Skeletal muscle tissue (tissue), 3 donors: ENCODE measurements at regions not wholly inside any gene's neighbourhood (a gene's known extent, or its start where the extent isn't known, plus 50 kb on each side); places are given as distances from the start of the nearest gene placed in this dataset.
A peak's percentile ranks its signal among the peaks of the same experiment; 100 is the strongest.

Experiments
- H3K27ac ChIP-seq: one replicate; pipeline ENCODE4 v1.7.0; 2013; ENCODE audit warnings: mild to moderate bottlenecking, low read depth, low read length, inconsistent platforms
- H3K27me3 ChIP-seq, 3 donors: one replicate each; pipeline ENCODE4 v1.7.0; 2013; ENCODE audit warnings: low read length in 3 of 3; ENCODE audit not compliant: control insufficient read depth in 3 of 3, insufficient read depth in 3 of 3
- H3K36me3 ChIP-seq, 3 donors: one replicate each; pipeline ENCODE4 v1.7.0; 2013; ENCODE audit warnings: low read length in 3 of 3; ENCODE audit not compliant: control insufficient read depth in 3 of 3, insufficient read depth in 3 of 3
- H3K4me1 ChIP-seq, 3 donors: one replicate each; pipeline ENCODE4 v1.7.0; 2013; ENCODE audit warnings: low read length in 3 of 3, mild to moderate bottlenecking in 3 of 3; ENCODE audit not compliant: control insufficient read depth in 3 of 3, insufficient read depth in 3 of 3
- H3K4me3 ChIP-seq, 3 donors: one replicate each; pipeline ENCODE4 v1.7.0; 2013; ENCODE audit warnings: low read length in 3 of 3
- H3K9ac ChIP-seq, 3 donors: one replicate each; pipeline ENCODE4 v1.7.0; 2013; ENCODE audit warnings: low read length in 3 of 3, mild to moderate bottlenecking in 3 of 3, moderate library complexity in 2 of 3, low read depth in 1 of 3
- H3K9me3 ChIP-seq, 3 donors: one replicate each; pipeline ENCODE4 v1.7.0; 2013; ENCODE audit warnings: low read length in 3 of 3; ENCODE audit not compliant: control insufficient read depth in 3 of 3
- donor health status: Osteomylitis.

DNA sequence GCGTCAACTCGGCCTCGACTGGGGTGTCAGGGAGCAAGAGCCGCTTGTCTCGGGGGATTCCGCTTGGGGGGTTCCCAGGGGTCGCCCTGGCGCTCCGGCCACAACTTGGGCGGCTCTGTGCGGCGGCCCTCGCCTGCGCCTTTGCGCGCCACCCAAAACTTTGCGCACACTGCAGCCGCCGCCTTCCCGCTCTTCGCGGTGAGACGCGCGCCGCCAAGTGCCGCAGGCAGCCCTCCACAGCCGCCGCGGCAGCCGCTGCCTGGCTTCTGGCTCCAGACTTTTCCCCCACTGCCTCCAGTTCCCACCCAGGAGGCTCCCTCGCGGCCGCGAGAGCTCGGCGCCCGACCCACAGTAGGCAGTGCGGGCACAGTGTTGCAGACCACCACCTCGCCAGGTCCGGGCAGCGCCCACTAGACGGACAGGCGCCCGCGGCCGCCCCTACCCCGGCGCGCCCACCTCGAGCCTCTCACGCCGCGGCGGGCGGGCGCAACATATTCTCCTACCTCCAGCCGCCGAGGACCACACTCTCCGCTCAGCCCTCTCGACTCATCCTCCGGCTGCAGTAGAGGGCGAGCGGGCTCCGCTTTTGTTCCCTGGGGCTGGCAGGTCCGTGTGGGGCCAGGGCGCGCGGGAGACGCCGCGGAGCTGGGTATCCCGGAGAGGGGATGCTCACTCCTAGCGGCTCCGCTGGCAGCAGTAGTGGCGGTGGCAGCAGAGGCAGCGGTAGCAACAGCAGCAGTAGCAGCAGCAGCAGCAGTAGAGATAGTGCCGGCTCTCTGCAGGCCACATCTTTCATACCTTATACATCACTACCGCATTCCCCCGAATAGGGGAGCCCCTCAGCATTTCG, 296.6 kb downstream of the OMA1 start:
- Histone ChIP-seq H3K27me3 (peaks cover 31 to 40% (median 40%) of the 10 kb centered on the region in 3 donors), H3K4me3 (peak overlapping the region in 2 of 3 donors; percentile 36 to 43)

GRCh38 chr1:58249388-58249736, 297.2 kb downstream of the OMA1 start:
- H3K27ac ChIP-seq = no peak overlapping the region
- H3K9ac ChIP-seq = no peak overlapping the region
- H3K36me3 ChIP-seq = no peaks in the 10 kb centered on the region
- peaks cover 7 to 24% (median 13%) of the 10 kb centered on the region in 3 donors for H3K4me1 ChIP-seq
- peak overlapping the region in 2 of 3 donors; percentile 36 to 43 for H3K4me3 ChIP-seq
- H3K9me3 ChIP-seq = no peaks in the 10 kb centered on the region
- peaks cover 31 to 42% (median 41%) of the 10 kb centered on the region in 3 donors for H3K27me3 ChIP-seq

More for the DNA sequence above, 296.6 kb downstream of the OMA1 start:
- H3K27ac ChIP-seq = no peak overlapping the region
- H3K36me3 ChIP-seq = no peaks in the 10 kb centered on the region
- H3K4me1 ChIP-seq = peaks cover 7 to 24% (median 13%) of the 10 kb centered on the region in 3 donors
- H3K9ac ChIP-seq = no peak overlapping the region
- H3K9me3 ChIP-seq = no peaks in the 10 kb centered on the region

DNA sequence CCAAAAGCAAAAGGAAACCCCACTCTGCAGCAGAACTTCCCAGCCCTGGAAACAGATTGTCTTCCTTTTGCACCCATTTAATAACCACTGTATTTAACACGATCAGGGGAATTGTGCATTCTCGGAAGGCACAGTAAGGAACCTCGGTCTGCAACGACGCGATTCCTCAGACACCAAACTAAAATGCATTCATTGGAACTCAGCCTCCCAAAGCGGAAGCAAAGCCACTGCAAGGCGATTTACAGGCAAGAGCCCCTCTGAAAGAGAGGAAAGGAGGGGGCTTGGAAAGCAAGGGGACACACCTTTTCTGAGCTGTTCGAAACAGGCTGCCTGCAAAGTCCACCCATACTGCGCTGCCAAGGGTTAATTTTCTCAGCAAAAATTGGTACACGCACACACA, 297.7 kb downstream of the OMA1 start:
- Histone ChIP-seq H3K9ac (no peak overlapping the region), H3K27me3 (peaks cover 31 to 42% (median 41%) of the 10 kb centered on the region in 3 donors), H3K36me3 (no peaks in the 10 kb centered on the region), H3K9me3 (no peaks in the 10 kb centered on the region), H3K27ac (no peak overlapping the region), H3K4me3 (peak overlapping the region in 1 of 3 donors; percentile 17), H3K4me1 (peaks cover 7 to 24% (median 13%) of the 10 kb centered on the region in 3 donors)

GRCh38 chr1:58248072-58248471, 298.5 kb downstream of the OMA1 start:
- no peak overlapping the region for H3K4me3 ChIP-seq
- H3K4me1 ChIP-seq = peaks cover 7 to 24% (median 13%) of the 10 kb centered on the region in 3 donors
- H3K9ac ChIP-seq = no peak overlapping the region
- H3K27ac ChIP-seq = no peak overlapping the region
- peaks cover 31 to 42% (median 41%) of the 10 kb centered on the region in 3 donors for H3K27me3 ChIP-seq
- no peaks in the 10 kb centered on the region for H3K36me3 ChIP-seq
- no peaks in the 10 kb centered on the region for H3K9me3 ChIP-seq

GRCh38 chr1:58246549-58246948, 300.0 kb downstream of the OMA1 start:
- Histone ChIP-seq H3K9ac (no peak overlapping the region), H3K4me3 (no peak overlapping the region), H3K9me3 (no peaks in the 10 kb centered on the region), H3K36me3 (no peaks in the 10 kb centered on the region), H3K4me1 (peaks cover 7 to 24% (median 13%) of the 10 kb centered on the region in 3 donors), H3K27me3 (peaks cover 31 to 42% (median 41%) of the 10 kb centered on the region in 3 donors), H3K27ac (no peak overlapping the region)

DNA sequence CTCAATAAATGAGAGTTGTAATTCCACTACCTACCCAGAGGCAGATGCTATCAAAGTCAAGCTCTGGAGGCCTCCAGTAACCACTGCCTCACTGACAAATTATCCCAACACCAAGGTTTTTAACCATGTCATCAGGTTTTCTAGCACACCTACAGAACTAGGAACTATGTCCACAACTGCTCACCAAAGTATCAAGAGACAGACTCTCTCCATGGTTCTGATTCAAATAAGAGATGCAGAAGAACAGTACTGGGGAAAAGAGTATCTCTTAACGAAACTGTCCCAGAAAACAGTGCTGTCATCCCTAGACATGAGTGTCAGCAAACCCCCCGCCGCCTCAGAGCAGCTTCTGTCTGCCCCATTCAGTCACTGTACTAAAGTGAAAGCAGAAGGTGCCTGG, 301.7 kb downstream of the OMA1 start:
- Histone ChIP-seq H3K9me3 (no peaks in the 10 kb centered on the region), H3K36me3 (no peaks in the 10 kb centered on the region), H3K4me1 (peaks cover 7 to 16% (median 11%) of the 10 kb centered on the region in 3 donors), H3K9ac (no peak overlapping the region), H3K27ac (no peak overlapping the region), H3K4me3 (no peak overlapping the region), H3K27me3 (peaks cover 21 to 34% (median 33%) of the 10 kb centered on the region in 3 donors)

- H3K9me3 ChIP-seq = no peaks in the 10 kb centered on the region
- no peaks in the 10 kb centered on the region for H3K27me3 ChIP-seq
- no peak overlapping the region for H3K27ac ChIP-seq
- no peak overlapping the region for H3K4me3 ChIP-seq
- no peaks in the 10 kb centered on the region for H3K4me1 ChIP-seq
- H3K9ac ChIP-seq = no peak overlapping the region
- no peaks in the 10 kb centered on the region for H3K36me3 ChIP-seq
These were observed 307.7 kb downstream of the OMA1 start for GRCh38 chr1:58238846-58239245.

- Histone ChIP-seq H3K9ac (no peak overlapping the region), H3K4me1 (no peaks in the 10 kb centered on the region), H3K27me3 (no peaks in the 10 kb centered on the region), H3K9me3 (no peaks in the 10 kb centered on the region), H3K36me3 (no peaks in the 10 kb centered on the region), H3K4me3 (no peak overlapping the region), H3K27ac (no peak overlapping the region)
These were observed 312.8 kb downstream of the OMA1 start for GRCh38 chr1:58233729-58234128.

DNA sequence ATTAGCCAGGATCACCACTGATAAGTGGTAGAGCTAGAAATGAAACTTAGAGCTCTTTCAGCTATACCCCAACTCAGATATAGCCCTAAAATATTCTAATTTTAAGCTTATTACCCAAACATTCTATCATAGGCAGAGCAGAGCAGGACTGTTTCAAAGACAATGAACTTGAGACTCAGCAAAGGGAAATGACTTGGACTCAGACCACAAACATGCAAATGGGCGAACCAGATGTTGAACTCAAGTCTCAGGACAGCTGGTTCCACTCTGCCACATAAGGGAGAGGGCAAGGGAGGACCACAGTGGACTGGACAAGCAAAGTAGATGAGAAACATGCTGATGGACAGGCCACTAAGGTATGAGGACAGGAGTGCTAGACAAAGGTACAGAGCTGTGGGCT, 315.3 kb downstream of the OMA1 start:
- H3K9ac ChIP-seq = no peak overlapping the region
- no peaks in the 10 kb centered on the region for H3K36me3 ChIP-seq
- H3K9me3 ChIP-seq = no peaks in the 10 kb centered on the region
- no peaks in the 10 kb centered on the region for H3K4me1 ChIP-seq
- no peaks in the 10 kb centered on the region for H3K27me3 ChIP-seq
- H3K27ac ChIP-seq = no peak overlapping the region
- H3K4me3 ChIP-seq = no peak overlapping the region

DNA sequence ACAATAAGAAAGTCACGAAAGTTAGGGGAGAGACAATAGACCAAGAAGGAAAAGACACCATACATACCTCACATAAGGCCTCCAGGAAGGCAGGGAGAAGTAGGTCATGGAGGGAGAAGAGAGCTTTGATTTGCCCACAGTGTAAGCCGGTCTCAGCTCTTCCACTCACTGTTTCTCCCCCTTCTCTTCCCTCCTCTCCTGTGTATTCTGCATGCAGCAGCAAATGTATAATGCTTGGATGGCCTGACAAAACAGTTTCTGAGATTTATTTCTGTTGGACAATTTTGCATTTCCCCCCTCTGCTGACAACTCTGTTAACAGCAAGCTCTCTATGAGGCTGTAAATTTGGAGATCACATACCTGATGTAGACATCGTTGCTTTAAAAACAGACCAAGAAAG, 318.9 kb downstream of the OMA1 start:
- no peaks in the 10 kb centered on the region for H3K9me3 ChIP-seq
- no peaks in the 10 kb centered on the region for H3K27me3 ChIP-seq
- H3K9ac ChIP-seq = no peak overlapping the region
- no peak overlapping the region for H3K27ac ChIP-seq
- H3K36me3 ChIP-seq = no peaks in the 10 kb centered on the region
- H3K4me1 ChIP-seq = no peaks in the 10 kb centered on the region
- H3K4me3 ChIP-seq = no peak overlapping the region
